Fibroblast of villous mesenchyme (primary cell): ENCODE measurements at regions not wholly inside any gene's neighbourhood (a gene's known extent, or its start where the extent isn't known, plus 50 kb on each side); places are given as distances from the start of the nearest gene placed in this dataset.

Experiments used
- DNase-seq: peaks from one replicate; pipeline ENCODE4 v3.0.0-alpha.2; 2010; ENCODE audit warnings: low read depth
- H3K4me3 ChIP-seq: 2 replicates; pipeline ENCODE4 v1.5.1; 2011; ENCODE audit warnings: low read depth, mild to moderate bottlenecking, low read length
- TF ChIP-seq, protein P1 (sequence below): IDR thresholded peaks from 2 replicates; pipeline ENCODE4 v1.5.1; 2012; ENCODE audit warnings: low read depth, mild to moderate bottlenecking, low read length; ENCODE audit not compliant: insufficient read depth

DNA sequence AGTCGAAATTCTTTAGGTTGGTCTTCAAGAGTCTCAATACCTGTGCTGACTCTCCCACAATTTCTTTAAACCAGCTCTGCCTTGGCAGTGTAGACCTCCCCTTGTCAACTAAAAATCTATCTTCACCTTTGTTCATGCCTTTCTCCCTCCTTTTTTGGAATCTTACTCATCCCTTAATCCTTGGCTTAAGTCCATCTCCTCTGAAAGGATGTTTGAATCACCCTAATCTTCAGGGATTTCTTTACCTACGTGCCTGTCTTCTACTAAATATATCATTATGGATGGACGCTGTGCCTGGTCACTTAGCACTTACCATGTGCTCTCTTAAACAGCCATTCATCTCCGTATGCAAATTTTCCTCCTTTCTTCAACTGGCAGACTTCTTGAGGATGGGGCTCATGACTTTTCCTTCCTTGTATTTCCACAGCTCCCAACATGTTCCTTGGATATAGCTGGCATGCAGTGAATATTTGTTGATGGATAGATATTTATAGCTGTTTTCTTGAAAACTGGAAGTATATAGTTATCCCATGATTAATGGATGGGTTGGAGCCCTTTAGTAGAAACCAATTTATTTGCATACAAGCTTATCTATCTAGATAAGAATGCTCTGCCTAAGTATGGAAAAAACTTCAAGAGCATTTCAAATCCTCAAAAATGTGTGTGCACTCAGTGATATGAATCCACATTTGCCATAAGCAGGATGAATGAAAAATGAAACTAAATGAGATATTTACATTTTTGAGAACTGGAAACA lies 166.6 kb downstream of the SPRY1 start:
- TF ChIP-seq, protein P1, sequence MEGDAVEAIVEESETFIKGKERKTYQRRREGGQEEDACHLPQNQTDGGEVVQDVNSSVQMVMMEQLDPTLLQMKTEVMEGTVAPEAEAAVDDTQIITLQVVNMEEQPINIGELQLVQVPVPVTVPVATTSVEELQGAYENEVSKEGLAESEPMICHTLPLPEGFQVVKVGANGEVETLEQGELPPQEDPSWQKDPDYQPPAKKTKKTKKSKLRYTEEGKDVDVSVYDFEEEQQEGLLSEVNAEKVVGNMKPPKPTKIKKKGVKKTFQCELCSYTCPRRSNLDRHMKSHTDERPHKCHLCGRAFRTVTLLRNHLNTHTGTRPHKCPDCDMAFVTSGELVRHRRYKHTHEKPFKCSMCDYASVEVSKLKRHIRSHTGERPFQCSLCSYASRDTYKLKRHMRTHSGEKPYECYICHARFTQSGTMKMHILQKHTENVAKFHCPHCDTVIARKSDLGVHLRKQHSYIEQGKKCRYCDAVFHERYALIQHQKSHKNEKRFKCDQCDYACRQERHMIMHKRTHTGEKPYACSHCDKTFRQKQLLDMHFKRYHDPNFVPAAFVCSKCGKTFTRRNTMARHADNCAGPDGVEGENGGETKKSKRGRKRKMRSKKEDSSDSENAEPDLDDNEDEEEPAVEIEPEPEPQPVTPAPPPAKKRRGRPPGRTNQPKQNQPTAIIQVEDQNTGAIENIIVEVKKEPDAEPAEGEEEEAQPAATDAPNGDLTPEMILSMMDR, result no peak
- peak; percentile 86 for DNase-seq
- no peak overlapping the region for H3K4me3 ChIP-seq

DNA sequence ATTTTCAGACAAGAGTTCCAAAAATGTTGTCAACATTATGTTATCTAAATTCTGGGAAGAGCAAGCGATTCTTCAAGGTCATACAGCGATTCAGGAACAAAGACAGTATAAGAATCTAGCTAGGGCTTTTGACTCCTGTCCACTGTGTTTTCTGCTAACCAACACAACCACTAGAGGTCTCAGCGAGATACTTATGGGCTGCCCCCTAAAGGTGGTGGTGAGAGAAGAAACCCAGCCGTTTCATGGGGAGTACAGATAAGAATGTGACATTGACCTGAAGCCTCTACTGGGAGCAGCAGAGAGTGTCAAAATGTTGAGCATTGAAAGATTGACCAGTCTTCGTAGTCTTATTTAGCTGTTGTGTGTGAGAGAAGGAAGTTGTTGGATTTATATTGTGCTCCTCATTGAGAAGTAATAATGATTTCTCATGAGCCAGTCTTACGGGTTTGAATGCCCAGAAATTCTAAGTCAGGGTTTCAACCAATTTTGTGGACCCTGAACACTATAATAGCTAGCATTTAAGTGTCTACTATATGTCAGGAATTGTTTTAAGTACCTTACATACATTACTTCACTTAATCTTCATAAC lies 168.3 kb downstream of the SPRY1 start:
- TF ChIP-seq, protein P1, result peak; percentile 92
- peak; percentile 80 for DNase-seq
- H3K4me3 ChIP-seq, result no peak overlapping the region

DNA sequence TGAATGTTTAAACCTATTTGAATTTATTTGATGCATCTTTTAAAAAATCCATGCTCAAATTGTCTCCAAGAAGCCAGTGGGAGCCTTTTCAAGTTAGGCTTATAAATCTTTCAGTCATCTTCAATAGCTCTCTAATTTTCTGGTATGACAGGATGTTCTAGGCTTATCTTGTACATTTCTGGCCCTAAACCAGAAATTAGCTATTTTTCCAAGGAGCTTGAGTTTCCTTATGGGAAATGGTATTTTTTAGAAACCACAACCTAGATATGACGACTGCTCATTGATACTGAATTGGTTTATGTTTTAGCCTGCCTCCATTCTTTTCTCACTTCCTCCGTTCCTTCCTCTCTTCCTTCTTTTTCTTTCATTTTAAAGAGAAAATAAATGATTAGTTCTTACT lies 172.3 kb downstream of the SPRY1 start:
- peak; percentile 64 for DNase-seq
- TF ChIP-seq, protein P1, result no peak

DNA sequence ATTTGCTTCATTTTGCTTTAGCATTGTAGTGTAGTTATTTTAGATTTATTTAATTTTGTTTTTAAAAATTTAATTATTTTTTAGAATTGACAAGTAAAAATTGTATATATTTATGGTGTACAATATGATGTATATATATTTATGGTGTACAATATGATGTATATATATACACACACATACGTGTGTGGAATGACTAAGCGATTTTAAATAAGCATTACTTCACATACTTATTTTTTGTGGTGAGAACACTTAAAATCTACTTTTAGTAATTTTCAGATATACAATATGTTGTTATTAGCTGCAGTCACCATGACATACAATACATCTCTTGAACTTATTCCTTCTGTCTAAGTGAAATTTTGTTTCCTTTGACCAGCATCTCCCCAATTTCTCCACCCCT lies 172.9 kb downstream of the SPRY1 start:
- no peak overlapping the region for H3K4me3 ChIP-seq
- no peak for DNase-seq
- TF ChIP-seq, protein P1, result no peak

More for the DNA sequence above, 172.3 kb downstream of the SPRY1 start:
- no peak overlapping the region for H3K4me3 ChIP-seq

DNA sequence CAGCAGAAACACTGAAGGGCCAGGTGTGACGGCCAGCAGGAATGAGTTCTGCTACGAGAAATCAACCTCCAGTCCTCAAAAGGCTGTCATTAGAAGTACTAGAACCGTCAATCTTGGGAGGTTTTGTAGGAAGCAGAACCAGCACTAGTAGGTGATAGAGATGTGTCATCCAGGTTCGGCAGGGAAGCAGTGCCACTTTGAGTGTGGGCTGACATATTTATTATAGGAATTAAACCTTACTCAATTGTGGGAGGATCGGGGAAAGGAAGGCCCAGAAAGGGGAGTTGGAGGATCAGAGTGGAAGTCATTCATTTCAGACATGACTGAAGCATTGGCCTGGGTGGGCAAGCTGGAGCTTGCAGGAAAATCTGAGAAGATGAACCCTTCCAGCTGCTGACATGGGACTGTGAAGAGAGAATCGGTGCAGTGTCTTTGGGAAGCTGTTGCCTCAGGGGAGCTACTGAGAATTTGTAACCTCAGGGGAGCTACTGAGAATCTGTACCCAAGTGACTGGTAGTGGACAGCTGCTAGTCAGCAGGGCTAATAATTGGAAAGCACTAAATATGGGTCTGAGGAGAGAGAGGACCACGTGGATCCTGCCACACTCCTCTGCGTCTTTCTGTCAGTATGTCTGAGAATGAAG lies 177.4 kb downstream of the SPRY1 start:
- no peak for DNase-seq
- no peak overlapping the region for H3K4me3 ChIP-seq
- TF ChIP-seq, protein P1, result no peak

DNA sequence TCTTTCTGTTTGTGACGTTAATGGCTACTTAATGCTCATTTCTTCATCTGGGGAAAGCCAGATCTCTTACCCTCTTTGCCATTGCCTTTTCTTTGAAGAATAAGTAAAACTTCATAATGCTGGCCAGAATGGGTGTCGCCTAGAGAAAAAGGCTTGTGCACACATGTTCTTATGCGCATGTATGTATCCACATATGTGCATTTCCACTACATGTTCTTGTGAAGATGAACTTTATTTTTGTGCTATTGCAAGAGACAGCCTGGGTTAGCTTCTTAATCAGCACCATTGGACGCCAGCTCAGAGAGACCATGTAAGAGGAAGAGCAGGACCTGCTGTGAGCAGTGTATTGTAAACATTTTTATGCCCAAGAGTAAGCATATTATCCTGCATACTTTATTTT lies 178.7 kb downstream of the SPRY1 start:
- no peak for DNase-seq
- no peak overlapping the region for H3K4me3 ChIP-seq
- TF ChIP-seq, protein P1, result no peak
